Gastrocnemius medialis (tissue), 4 donors: ENCODE measurements at regions not wholly inside any gene's neighbourhood (a gene's known extent, or its start where the extent isn't known, plus 50 kb on each side); places are given as distances from the start of the nearest gene placed in this dataset.

Experiments used
- ATAC-seq, 2 donors: fragments of 150-250 bp; one replicate each; pipeline ENCODE4 v1.9.1; 2016
- DNase-seq, 2 donors: peaks; one replicate each; pipeline ENCODE4 v3.0.0-alpha.2; 2019
- H3K27ac ChIP-seq, 4 donors: fragments of 200-600 bp; sonication (generic); 1 replicate in 1 of 4; 2 replicates in 3 of 4; pipeline ENCODE4 v1.5.1; 2016 to 2018; ENCODE audit warnings: mild to moderate bottlenecking in 2 of 4, moderate library complexity in 1 of 4
- H3K27me3 ChIP-seq, 3 donors: fragments of 200-600 bp; sonication (generic) in 2 of 3; 1 replicate in 1 of 3; 2 replicates in 2 of 3; pipeline versions ENCODE4 v1.5.1 to v1.6.0; 2016 to 2019; ENCODE audit warnings: mild to moderate bottlenecking in 1 of 3, moderate library complexity in 1 of 3
- H3K36me3 ChIP-seq, 2 donors: fragments of 200-600 bp; sonication (generic) in 1 of 2; one replicate each; pipeline ENCODE4 v1.5.1; 2017 to 2018
- H3K4me1 ChIP-seq, 2 donors: fragments of 200-600 bp; sonication (generic) in 1 of 2; one replicate each; pipeline ENCODE4 v1.5.1; 2016 to 2017; ENCODE audit warnings: mild to moderate bottlenecking in 2 of 2
- H3K4me3 ChIP-seq, 4 donors: fragments of 200-600 bp; sonication (generic) in 3 of 4; 1 replicate in 1 of 4; 2 replicates in 3 of 4; pipeline ENCODE4 v1.5.1; 2016 to 2019; ENCODE audit warnings: mild to moderate bottlenecking in 2 of 4
- H3K9me3 ChIP-seq, 3 donors: fragments of 200-600 bp; sonication (generic) in 2 of 3; 1 replicate in 1 of 3; 2 replicates in 2 of 3; pipeline ENCODE4 v1.5.1; 2016 to 2019
- POLR2A ChIP-seq, 2 donors: fragments of 450-650 bp; IDR thresholded peaks; one replicate each; pipeline ENCODE4 v1.6.1; 2017; ENCODE audit warnings: antibody characterized with exemption in 2 of 2, mild to moderate bottlenecking in 2 of 2, moderate library complexity in 2 of 2
- in situ Hi-C, 4 donors: fragments of 200-750 bp; cut with MboI; loops; one replicate each; pipeline versions ENCODE4 v1.15.0 to v1.8.0; 2017; ENCODE audit warnings: low sequenced_read_pairs in 4 of 4
- intact Hi-C: fragments of 100-400 bp; cut with DNase I; formaldehyde crosslinking; loops from one replicate; pipeline ENCODE4 v1.15.1; 2023; ENCODE audit warnings: low total_unique reads
- TF ChIP-seq, protein P1 (sequence below), 5 experiments: fragments of 450-650 bp in 3 of 5; fragments of 200-600 bp in 2 of 5; sonication (generic) in 2 of 5; IDR thresholded peaks in 4 of 5; conservative IDR thresholded peaks in 1 of 5; 1 replicate in 4 of 5; 2 replicates in 1 of 5; pipeline ENCODE4 v1.5.1; 2016 to 2019; ENCODE audit warnings: antibody characterized with exemption in 5 of 5, mild to moderate bottlenecking in 3 of 5, moderate library complexity in 3 of 5

DNA sequence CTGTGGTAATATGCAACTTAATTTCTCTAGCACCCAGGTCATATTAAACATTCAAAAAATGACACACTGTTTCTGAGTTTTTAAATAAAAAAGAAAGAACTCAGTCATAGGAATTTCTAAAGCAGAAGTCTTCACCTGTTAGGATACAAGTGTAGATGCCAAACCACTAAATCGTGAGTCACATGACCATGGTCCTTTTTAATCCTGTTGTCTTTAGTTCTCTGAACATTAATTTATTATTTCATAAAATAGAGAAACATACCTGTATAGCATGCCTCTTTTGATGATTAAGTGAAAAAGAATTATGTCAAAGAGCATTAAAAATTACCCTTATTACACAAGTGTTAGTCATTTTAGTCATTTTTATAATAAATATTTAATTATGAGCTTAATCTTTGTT lies 398.8 kb downstream of the CCDC85A start:
- Histone ChIP-seq H3K27ac (no peak overlapping the region), H3K36me3 (no peaks in the 10 kb centered on the region), H3K4me1 (no peaks in the 10 kb centered on the region), H3K27me3 (no peaks in the 10 kb centered on the region), H3K9me3 (no peaks in the 10 kb centered on the region), H3K4me3 (no peak overlapping the region)
- in situ Hi-C loops = no loop called here
- intact Hi-C loops = no loop called here
- no peak for DNase-seq
- ATAC-seq = no peak
- TF ChIP-seq POLR2A (IDR thresholded peaks at IDR 0.05) = no peak
- TF ChIP-seq, protein P1, sequence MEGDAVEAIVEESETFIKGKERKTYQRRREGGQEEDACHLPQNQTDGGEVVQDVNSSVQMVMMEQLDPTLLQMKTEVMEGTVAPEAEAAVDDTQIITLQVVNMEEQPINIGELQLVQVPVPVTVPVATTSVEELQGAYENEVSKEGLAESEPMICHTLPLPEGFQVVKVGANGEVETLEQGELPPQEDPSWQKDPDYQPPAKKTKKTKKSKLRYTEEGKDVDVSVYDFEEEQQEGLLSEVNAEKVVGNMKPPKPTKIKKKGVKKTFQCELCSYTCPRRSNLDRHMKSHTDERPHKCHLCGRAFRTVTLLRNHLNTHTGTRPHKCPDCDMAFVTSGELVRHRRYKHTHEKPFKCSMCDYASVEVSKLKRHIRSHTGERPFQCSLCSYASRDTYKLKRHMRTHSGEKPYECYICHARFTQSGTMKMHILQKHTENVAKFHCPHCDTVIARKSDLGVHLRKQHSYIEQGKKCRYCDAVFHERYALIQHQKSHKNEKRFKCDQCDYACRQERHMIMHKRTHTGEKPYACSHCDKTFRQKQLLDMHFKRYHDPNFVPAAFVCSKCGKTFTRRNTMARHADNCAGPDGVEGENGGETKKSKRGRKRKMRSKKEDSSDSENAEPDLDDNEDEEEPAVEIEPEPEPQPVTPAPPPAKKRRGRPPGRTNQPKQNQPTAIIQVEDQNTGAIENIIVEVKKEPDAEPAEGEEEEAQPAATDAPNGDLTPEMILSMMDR (IDR thresholded peaks at IDR 0.05 in 4 of 5, conservative IDR thresholded peaks at IDR 0.05 in 1 of 5) = no peak

DNA sequence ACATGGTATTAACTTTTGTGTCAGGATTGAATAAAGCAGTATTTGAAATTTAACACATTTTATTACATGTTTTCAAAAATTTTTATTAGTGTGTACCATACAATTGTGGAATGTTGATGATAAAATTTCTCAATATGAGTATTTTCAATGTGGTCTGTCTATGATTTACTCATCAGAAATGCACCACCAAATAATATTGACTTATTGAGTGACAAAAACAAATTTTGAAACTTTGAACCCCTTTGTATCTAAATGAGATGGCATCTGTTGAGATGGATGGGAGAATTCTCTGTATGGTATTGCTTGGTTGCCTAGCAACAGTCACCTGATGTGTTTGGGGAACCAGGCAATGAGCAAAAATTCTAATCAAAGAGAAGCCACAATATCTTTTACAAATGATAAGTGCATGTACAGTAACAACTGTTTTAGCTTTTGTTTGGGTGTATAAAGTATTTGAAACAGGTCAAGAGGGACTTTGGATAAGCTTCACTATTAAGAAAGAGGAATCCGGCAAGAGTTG lies 400.1 kb downstream of the CCDC85A start:
- ATAC-seq (no peak), DNase-seq (no peak)
- TF ChIP-seq POLR2A (IDR thresholded peaks at IDR 0.05) = no peak
- TF ChIP-seq, protein P1 (IDR thresholded peaks at IDR 0.05 in 4 of 5, conservative IDR thresholded peaks at IDR 0.05 in 1 of 5) = no peak
- intact Hi-C loops = no loop called here
- Histone ChIP-seq H3K36me3 (no peaks in the 10 kb centered on the region), H3K4me3 (no peak overlapping the region), H3K27ac (no peak overlapping the region), H3K9me3 (no peaks in the 10 kb centered on the region), H3K4me1 (no peaks in the 10 kb centered on the region), H3K27me3 (no peaks in the 10 kb centered on the region)
- in situ Hi-C loops = no loop called here

DNA sequence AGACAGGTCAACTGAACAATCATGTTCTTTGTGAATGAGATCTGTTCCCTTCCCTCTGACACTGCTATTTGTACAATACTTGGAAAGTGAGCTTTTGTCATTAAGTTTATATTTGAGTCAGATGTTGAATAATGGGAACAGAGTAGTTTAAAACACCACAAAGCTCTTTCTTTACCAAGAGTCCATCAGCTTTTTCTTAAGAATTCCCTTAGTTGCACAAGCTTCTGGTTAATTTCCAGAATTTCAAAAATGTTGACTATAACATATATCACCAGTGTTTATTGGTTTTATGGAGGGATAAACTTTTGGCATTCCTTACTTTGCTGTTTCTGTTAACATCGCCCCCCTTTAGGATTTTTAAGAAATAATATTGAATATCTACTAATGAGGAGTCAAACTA lies 403.7 kb downstream of the CCDC85A start:
- H3K4me3 ChIP-seq = no peak overlapping the region
- no peaks in the 10 kb centered on the region for H3K4me1 ChIP-seq
- TF ChIP-seq, protein P1 (IDR thresholded peaks at IDR 0.05 in 4 of 5, conservative IDR thresholded peaks at IDR 0.05 in 1 of 5) = no peak
- TF ChIP-seq POLR2A (IDR thresholded peaks at IDR 0.05) = no peak
- DNase-seq (no peak), ATAC-seq (no peak)
- in situ Hi-C loops = no loop called here
- intact Hi-C loops = no loop called here
- no peaks in the 10 kb centered on the region for H3K9me3 ChIP-seq
- no peak overlapping the region for H3K27ac ChIP-seq
- H3K36me3 ChIP-seq = no peaks in the 10 kb centered on the region
- H3K27me3 ChIP-seq = no peaks in the 10 kb centered on the region

DNA sequence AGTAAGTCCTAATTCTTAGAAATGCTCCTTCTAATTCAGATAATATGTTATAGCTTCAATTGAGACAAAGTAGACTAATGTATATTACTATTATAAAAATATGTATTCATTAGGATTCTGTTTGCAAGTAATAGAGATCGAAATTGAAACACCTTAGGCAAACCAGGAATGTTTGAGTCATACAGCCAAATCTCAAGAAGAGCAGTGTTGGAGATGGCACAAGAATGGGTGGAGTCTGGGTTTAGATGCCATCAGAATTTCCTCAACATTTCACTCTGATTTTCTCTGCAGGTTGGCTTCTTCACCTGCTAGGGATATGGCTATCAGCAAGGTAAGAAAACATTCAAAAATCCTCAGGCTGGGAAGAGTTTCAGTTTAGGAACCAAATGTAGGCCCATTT lies 405.4 kb downstream of the CCDC85A start:
- Histone ChIP-seq H3K9me3 (no peaks in the 10 kb centered on the region), H3K27me3 (no peaks in the 10 kb centered on the region), H3K4me1 (no peaks in the 10 kb centered on the region), H3K27ac (no peak overlapping the region), H3K36me3 (no peaks in the 10 kb centered on the region), H3K4me3 (no peak overlapping the region)
- intact Hi-C loops (no loop called here), in situ Hi-C loops (no loop called here)
- DNase-seq (no peak), ATAC-seq (no peak)
- TF ChIP-seq, protein P1 (IDR thresholded peaks at IDR 0.05 in 4 of 5, conservative IDR thresholded peaks at IDR 0.05 in 1 of 5) = no peak
- no peak for TF ChIP-seq POLR2A (IDR thresholded peaks at IDR 0.05)

DNA sequence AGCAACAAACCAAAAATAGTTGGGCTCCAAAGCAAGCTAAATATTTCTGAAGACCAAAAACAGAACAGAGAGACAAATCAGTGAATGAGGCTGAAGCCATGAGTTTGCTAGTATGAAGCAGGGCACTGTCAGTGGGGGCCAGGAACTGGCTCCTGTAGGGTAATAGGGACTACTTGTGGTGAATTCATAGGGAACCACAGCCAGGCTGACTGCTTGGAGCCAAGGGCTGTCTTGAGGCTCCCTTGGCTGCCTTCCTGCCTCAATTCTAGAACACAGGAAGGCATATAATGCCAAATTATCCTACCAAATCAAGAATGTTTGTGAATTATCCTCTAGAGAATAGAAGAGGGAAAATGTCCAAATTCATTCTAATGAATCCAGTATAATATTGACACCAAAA lies 406.0 kb downstream of the CCDC85A start:
- ATAC-seq (no peak), DNase-seq (no peak)
- no peaks in the 10 kb centered on the region for H3K9me3 ChIP-seq
- intact Hi-C loops (no loop called here), in situ Hi-C loops (no loop called here)
- no peak overlapping the region for H3K27ac ChIP-seq
- H3K4me1 ChIP-seq = no peaks in the 10 kb centered on the region
- H3K4me3 ChIP-seq = no peak overlapping the region
- H3K27me3 ChIP-seq = no peaks in the 10 kb centered on the region
- no peaks in the 10 kb centered on the region for H3K36me3 ChIP-seq
- no peak for TF ChIP-seq POLR2A (IDR thresholded peaks at IDR 0.05)
- TF ChIP-seq, protein P1 (IDR thresholded peaks at IDR 0.05 in 4 of 5, conservative IDR thresholded peaks at IDR 0.05 in 1 of 5) = no peak
